ENCODE measurements at regions not wholly inside any gene's neighbourhood (a gene's known extent, or its start where the extent isn't known, plus 50 kb on each side); places are given as distances from the start of the nearest gene placed in this dataset.

GRCh38 chr12:14157088-14157747 lies 175.8 kb upstream of the GRIN2B start:
- Mint-ChIP-seq H3K27me3 (ENCODE audit: low read depth, unreplicated experiment) (peaks cover 5% of the 10 kb centered on the region), H3K4me3 (ENCODE audit: unreplicated experiment) (no peak overlapping the region), H3K27ac (ENCODE audit: unreplicated experiment) (no peak overlapping the region), H3K9me3 (ENCODE audit: unreplicated experiment) (peaks cover 4% of the 10 kb centered on the region), H3K4me1 (ENCODE audit: low read depth, unreplicated experiment) (no peaks in the 10 kb centered on the region), H3K36me3 (ENCODE audit: low read depth, unreplicated experiment) (no peaks in the 10 kb centered on the region)
- Histone ChIP-seq H3K9ac (ENCODE audit: low read length) (no peak overlapping the region), H3K4me2 (ENCODE audit: low read length) (no peak overlapping the region), H4K20me1 (ENCODE audit: insufficient read depth, low read length) (no peaks in the 10 kb centered on the region), H3K9me3 (ENCODE audit: insufficient read depth, low read depth, low read length) (no peaks in the 10 kb centered on the region), H2AFZ (ENCODE audit: low read depth, low read length) (no peak overlapping the region), H3K27me3 (ENCODE audit: insufficient read depth, low read length) (no peaks in the 10 kb centered on the region), H3K4me3 (ENCODE audit: insufficient read depth, low read depth, low read length) (no peak overlapping the region), H3K4me1 (ENCODE audit: insufficient read depth, low read length) (no peaks in the 10 kb centered on the region), H3K79me2 (ENCODE audit: insufficient read depth, low read length) (no peaks in the 10 kb centered on the region), H3K36me3 (ENCODE audit: insufficient read depth, low read length) (no peaks in the 10 kb centered on the region), H3K27ac (ENCODE audit: low read depth, low read length) (no peak overlapping the region)
- TF ChIP-seq EZH2 (IDR thresholded peaks at IDR 0.05; ENCODE audit: insufficient read depth, low read length), result no peak
- TF ChIP-seq CTCF (IDR thresholded peaks at IDR 0.05; ENCODE audit: insufficient read depth, low read depth, low read length), result no peak
- DNase-seq (ENCODE audit: low read depth) (no peak), FAIRE-seq (no peak)

GRCh38 chr12:14164266-14164665 lies 182.9 kb upstream of the GRIN2B start:
- Histone ChIP-seq H3K79me2 (ENCODE audit: insufficient read depth, low read length) (no peaks in the 10 kb centered on the region), H4K20me1 (ENCODE audit: insufficient read depth, low read length) (no peaks in the 10 kb centered on the region), H3K4me1 (ENCODE audit: insufficient read depth, low read length) (no peaks in the 10 kb centered on the region), H3K36me3 (ENCODE audit: insufficient read depth, low read length) (no peaks in the 10 kb centered on the region), H3K9ac (ENCODE audit: low read length) (no peak overlapping the region), H3K9me3 (ENCODE audit: insufficient read depth, low read depth, low read length) (no peaks in the 10 kb centered on the region), H3K4me2 (ENCODE audit: low read length) (no peak overlapping the region), H2AFZ (ENCODE audit: low read depth, low read length) (no peak overlapping the region), H3K27ac (ENCODE audit: low read depth, low read length) (no peak overlapping the region), H3K27me3 (ENCODE audit: insufficient read depth, low read length) (no peaks in the 10 kb centered on the region), H3K4me3 (ENCODE audit: insufficient read depth, low read depth, low read length) (no peak overlapping the region)
- DNase-seq (ENCODE audit: low read depth) (no peak), FAIRE-seq (no peak)
- H3K27ac Mint-ChIP-seq (ENCODE audit: unreplicated experiment), result no peak overlapping the region
- no peaks in the 10 kb centered on the region for H3K27me3 Mint-ChIP-seq (ENCODE audit: low read depth, unreplicated experiment)
- no peaks in the 10 kb centered on the region for H3K36me3 Mint-ChIP-seq (ENCODE audit: low read depth, unreplicated experiment)
- H3K9me3 Mint-ChIP-seq (ENCODE audit: unreplicated experiment), result no peaks in the 10 kb centered on the region
- H3K4me1 Mint-ChIP-seq (ENCODE audit: low read depth, unreplicated experiment), result no peaks in the 10 kb centered on the region
- TF ChIP-seq CTCF (IDR thresholded peaks at IDR 0.05; ENCODE audit: insufficient read depth, low read depth, low read length), result no peak
- TF ChIP-seq EZH2 (IDR thresholded peaks at IDR 0.05; ENCODE audit: insufficient read depth, low read length), result no peak
- H3K4me3 Mint-ChIP-seq (ENCODE audit: unreplicated experiment), result no peak overlapping the region

GRCh38 chr12:14167005-14167628 lies 185.7 kb upstream of the GRIN2B start:
- no peaks in the 10 kb centered on the region for H4K20me1 ChIP-seq (ENCODE audit: insufficient read depth, low read length)
- H3K27me3 ChIP-seq (ENCODE audit: insufficient read depth, low read length), result no peaks in the 10 kb centered on the region
- H3K36me3 ChIP-seq (ENCODE audit: insufficient read depth, low read length), result no peaks in the 10 kb centered on the region
- no peaks in the 10 kb centered on the region for H3K79me2 ChIP-seq (ENCODE audit: insufficient read depth, low read length)
- DNase-seq (ENCODE audit: low read depth), result peak; percentile 4
- no peak overlapping the region for H3K4me3 Mint-ChIP-seq (ENCODE audit: unreplicated experiment)
- H3K27ac ChIP-seq (ENCODE audit: low read depth, low read length), result no peak overlapping the region
- TF ChIP-seq CTCF (IDR thresholded peaks at IDR 0.05; ENCODE audit: insufficient read depth, low read depth, low read length) (peak; percentile 99), EZH2 (IDR thresholded peaks at IDR 0.05; ENCODE audit: insufficient read depth, low read length) (no peak)
- H3K4me2 ChIP-seq (ENCODE audit: low read length), result no peak overlapping the region
- no peaks in the 10 kb centered on the region for H3K9me3 Mint-ChIP-seq (ENCODE audit: unreplicated experiment)
- H3K4me3 ChIP-seq (ENCODE audit: insufficient read depth, low read depth, low read length), result no peak overlapping the region
- H3K27ac Mint-ChIP-seq (ENCODE audit: unreplicated experiment), result no peak overlapping the region
- H3K4me1 ChIP-seq (ENCODE audit: insufficient read depth, low read length), result no peaks in the 10 kb centered on the region
- no peak overlapping the region for H2AFZ ChIP-seq (ENCODE audit: low read depth, low read length)
- peak; percentile 92 for FAIRE-seq
- H3K27me3 Mint-ChIP-seq (ENCODE audit: low read depth, unreplicated experiment), result no peaks in the 10 kb centered on the region
- no peaks in the 10 kb centered on the region for H3K9me3 ChIP-seq (ENCODE audit: insufficient read depth, low read depth, low read length)
- no peaks in the 10 kb centered on the region for H3K36me3 Mint-ChIP-seq (ENCODE audit: low read depth, unreplicated experiment)
- no peak overlapping the region for H3K9ac ChIP-seq (ENCODE audit: low read length)
- H3K4me1 Mint-ChIP-seq (ENCODE audit: low read depth, unreplicated experiment), result no peaks in the 10 kb centered on the region
